NK-92 (cell line): ENCODE measurements at regions not wholly inside any gene's neighbourhood (a gene's known extent, or its start where the extent isn't known, plus 50 kb on each side); places are given as distances from the start of the nearest gene placed in this dataset.
"Not testable (repeated sequence)": the region's sequence is repeated elsewhere in the genome, so short reads cannot be mapped to it uniquely, and the experiment has no call there.

Experiments used
- DNase-seq: peaks from one replicate; lab custom pipeline; 2025; ENCODE audit not compliant: unreplicated experiment; lab: John Stamatoyannopoulos, UW

- no peak for DNase-seq
Measured at GRCh38 chr13:33410619-33411018, 125.1 kb upstream of the STARD13 start.

DNA sequence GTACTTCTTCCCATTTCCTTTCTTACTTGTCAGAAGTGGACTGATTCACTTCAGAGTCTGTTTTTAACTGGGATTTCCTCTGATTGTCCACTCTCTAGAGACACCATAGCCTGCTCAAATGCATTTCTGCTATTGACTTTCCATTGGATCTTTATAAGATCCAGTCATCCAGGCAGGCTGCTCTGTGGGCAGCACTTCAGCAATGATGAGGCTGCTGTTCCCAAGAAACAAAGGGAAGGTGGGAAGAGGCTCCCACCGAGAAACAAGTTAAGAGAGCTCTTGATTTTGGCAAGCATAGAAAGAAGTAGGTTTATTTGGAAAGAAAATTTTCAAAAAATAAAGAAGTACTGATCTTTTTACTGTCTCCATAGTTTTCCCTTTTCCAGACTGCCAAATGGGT lies 125.8 kb upstream of the STARD13 start:
- DNase-seq = no peak

DNA sequence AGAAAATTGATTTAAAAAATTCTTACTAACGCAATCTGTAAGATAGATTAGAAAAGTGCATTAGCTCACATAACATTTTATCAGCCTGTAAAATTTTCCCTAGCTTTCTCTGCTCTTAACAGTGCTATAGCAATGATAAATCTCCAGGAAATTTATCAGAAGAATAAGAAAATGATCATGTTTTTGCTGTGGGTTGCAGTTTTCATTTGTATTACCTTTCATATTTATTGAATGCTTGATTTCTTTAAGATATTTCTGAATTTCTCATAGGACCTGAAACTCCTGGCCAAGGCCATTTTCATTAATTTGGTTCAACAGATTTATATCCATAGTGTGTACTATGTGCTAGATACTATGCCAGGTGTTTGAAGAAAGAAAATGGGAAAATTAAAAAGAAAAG lies 130.3 kb upstream of the STARD13 start:
- no peak for DNase-seq

GRCh38 chr13:33418224-33418953 lies 132.8 kb upstream of the STARD13 start:
- not testable (repeated sequence) for DNase-seq

- DNase-seq = not testable (repeated sequence)
Measured at GRCh38 chr13:33420117-33420516, 134.6 kb upstream of the STARD13 start.

GRCh38 chr13:33426131-33426530 lies 140.6 kb upstream of the STARD13 start:
- no peak for DNase-seq

GRCh38 chr13:33433316-33433715 lies 147.8 kb upstream of the STARD13 start:
- DNase-seq = no peak

DNA sequence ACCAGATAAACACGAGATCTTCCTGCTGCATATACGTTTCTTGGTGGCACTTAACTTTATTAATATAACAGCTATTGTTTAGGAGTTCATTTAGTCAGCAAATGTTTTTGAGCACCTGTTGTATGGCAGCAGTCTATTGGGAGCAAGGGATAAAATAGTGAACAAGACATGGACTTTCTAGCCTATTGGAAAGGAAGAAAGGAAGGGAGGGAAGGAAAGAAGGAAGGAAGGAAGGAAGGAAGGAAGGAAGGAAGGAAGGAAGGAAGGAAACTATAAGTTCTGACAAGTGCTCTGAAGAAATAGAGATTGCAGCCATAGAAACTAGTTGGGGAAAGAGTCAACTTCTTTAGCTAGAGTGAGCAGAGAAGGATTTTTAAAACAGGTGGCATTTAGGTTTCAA lies 149.1 kb upstream of the STARD13 start:
- DNase-seq = no peak

- no peak for DNase-seq
Measured at GRCh38 chr13:33435207-33435606, 149.7 kb upstream of the STARD13 start.

GRCh38 chr13:33438918-33439317 lies 153.4 kb upstream of the STARD13 start:
- no peak for DNase-seq

DNA sequence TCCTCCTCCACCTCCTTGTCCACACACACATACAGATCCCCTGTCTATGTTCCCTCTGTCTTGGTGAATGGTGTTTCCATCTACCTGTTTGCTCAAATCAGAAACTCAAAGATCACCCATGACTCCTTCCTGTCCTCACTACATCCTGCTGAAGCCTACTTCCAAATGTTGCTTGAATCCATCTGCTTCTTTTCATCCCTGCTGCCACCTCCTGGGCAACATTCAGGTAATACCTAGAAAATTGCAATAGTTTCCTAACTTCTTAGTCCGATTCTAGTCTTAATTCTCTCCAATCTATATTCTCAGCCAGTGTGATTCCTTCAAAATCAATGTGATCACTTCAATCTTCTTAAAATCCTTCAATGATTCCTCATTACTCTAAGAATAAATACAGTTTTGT lies 155.5 kb upstream of the STARD13 start:
- no peak for DNase-seq

DNA sequence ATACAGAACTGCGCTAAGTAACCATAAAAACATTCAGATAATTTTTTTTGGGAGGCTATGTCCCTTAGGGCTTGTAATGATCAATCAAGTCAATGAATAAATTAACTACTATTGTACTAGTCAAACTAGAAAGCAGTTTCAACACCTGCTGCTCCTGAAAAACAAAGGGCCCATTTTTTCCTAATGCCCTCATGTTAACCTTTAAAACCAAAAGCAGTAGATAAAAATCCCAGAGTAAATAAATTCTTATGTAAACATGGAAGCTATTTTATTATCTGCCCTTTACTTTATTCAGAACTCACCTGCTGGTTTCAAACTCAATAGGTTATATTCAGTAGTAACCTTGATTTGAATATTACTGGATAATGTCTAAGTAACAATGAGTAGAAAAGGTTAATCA lies 159.5 kb upstream of the STARD13 start:
- no peak for DNase-seq

DNA sequence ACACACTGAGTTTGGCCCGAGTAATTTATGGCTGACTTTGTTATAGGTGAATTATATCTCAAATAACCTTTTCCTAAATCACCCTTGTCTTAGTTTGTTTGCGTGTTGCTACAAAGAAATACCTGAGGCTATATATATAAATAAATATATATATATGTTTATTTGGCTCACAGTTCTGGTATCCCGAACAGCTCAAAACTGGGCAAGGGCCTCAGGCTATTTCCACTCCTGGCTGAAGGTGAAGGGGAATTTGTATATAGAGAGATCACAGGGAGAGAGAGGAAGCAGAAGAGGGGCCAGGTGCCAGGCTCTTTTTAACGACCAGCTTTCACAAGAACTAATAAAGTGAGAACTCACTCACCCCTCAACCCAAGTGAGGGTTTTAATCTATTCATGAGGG lies 159.9 kb upstream of the STARD13 start:
- DNase-seq = no peak

DNA sequence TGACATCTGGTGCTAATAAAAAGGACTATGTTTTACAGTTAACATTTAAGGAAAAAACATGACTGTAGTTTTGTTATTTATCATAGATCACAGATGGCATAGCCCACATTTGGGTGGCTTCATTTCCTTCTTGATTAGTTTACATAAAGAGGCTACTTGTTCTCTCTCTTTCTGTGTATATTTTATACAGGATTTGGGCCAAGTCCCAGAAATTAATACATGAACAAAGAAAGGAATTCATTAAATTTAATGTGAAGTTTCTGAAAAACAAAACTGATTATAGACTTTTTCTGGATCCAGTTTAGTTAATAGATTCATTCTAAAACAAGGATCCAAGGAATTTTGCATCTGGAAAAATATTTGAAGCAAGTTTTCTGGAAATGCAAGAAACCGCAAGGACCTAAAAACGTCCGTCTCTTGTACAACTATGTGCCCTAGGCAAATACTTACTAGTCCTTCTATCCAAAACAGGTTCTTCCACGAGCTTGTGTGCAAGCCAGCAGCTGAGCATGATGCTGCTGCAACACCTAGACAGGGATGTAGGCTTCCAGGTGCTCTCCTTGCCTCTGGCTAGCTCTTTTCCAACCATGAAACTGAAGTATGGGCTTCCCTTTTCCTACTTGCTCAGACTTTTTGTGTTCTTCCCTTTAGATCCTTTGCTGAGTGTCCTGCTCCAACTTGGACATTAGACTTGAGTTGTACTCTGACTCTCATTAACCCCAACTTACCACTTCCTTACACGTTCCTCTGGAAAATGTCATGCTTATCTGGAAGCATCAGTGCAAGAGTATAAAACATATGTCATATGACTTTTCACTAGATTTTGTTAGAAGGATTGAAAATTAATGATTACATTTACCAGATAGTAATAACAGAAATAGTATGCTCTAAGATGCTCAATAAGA lies 161.5 kb upstream of the STARD13 start:
- DNase-seq = no peak

GRCh38 chr13:33448889-33449288 lies 163.3 kb upstream of the STARD13 start:
- no peak for DNase-seq

GRCh38 chr13:33450956-33451709 lies 165.6 kb upstream of the STARD13 start:
- no peak for DNase-seq

DNA sequence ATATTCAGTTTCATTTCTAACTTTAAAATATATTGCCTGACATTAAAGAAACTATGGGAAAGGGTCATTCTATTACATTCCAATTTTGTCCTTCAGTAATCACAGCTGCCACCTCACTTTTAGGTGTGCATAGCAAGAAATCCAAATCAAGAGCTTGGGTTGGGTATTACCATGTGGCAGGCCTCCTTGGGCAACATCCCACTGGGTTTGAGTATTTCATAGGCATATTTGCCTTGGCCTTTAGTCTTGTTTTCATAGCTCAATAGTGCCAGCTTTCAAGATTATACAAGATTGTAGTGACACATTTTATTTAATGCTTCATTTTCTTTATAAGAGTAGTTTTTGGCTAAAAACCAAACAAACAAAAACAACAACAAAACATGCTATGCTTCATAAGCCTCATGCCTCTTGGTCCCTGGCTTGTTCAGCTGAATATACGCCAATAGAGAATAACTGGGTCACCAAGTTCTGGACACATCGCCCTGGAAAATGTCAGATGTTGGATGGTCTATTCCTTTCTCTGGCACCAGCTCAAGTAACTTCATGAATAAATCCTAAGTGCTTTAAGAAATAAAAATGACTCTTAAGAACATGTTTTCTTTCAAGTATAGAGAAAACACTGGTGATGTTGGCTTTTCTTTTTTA lies 167.4 kb upstream of the STARD13 start:
- DNase-seq = no peak

DNA sequence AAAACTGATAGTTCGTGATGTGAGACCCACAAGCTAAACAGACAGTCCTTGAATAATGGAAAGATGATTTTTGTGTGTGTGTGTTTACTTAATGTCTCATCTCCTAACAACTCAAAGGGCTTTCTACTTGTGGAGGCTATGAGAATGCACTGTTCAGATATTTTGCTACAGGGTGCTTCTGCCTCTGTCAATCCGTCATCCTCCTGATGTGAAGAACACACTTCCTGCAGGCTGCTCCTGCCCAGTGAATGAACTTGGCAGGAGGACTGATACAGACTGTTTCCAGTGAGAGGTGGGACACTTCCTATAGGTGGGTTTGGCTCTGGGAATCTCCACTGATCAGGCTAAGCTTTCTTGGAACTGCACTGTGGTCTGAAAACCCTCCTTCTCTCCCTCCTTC lies 168.4 kb upstream of the STARD13 start:
- DNase-seq = no peak

DNA sequence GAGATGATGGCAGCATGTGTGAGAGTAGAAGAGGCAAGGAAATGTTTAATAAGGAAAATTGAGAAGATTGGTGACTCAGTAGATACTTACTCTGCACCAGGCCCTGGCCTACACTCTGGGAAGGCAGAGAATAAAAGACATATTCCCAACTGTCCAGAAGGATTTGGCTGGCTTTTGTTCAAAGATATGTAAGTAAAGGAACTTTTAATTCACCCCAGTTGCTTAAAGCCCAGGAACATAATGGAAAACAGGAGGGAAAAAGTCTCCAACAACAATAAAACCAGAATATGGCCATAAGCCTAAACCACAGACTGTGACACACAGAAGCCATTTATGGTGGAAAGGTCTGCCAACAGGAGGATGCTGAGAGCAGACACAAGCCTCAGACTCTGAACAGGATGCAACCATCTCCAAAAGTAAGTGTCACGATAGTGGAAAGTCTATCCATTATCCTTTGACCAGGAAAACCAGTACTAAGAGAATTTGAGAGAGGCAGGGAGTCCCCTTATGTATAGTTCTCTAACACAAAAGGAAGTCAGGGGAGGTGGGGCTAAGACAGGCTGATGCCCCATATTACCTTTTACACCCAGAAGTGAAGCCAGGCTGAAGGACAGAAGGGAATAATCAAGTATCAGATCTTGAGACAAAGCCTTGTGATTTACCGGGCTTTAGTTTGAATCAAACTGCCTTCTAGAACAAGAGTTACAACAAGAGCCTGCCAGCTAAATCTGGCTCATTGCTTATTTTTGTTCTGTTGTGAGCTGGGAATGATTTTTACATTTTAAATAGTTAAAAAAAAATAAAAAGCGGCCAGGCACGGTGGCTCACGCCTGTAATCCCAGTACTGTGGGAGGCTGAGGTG lies 169.5 kb upstream of the STARD13 start:
- DNase-seq = no peak

GRCh38 chr13:33459702-33460101 lies 174.1 kb upstream of the STARD13 start:
- no peak for DNase-seq
